Pulmonary artery endothelial cell (primary cell): ENCODE measurements at regions not wholly inside any gene's neighbourhood (a gene's known extent, or its start where the extent isn't known, plus 50 kb on each side); places are given as distances from the start of the nearest gene placed in this dataset.

Experiments used
- DNase-seq: peaks from one replicate; pipeline ENCODE4 v3.0.0-alpha.2; 2011; ENCODE audit warnings: low read depth, low spot score

DNA sequence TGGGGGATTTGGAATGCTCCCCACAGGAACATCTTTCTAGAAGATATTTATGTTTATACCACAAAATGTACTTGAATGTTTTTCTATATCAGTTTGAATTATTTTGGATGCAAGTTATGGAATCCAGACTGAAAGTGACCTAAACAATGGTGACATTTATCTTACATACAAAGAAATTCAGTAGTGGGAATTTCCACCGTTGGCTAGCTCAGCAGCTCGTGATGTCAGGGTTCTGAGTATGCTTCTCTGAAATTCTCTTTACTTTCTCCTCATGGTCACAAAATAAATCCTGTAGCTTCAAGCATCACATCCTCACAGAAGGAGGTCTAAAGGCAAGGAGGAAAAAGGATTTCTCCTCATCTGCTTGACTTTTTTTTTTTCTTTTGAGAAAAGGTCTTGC lies 105.3 kb downstream of the AKAIN1 start:
- DNase-seq = no peak

DNA sequence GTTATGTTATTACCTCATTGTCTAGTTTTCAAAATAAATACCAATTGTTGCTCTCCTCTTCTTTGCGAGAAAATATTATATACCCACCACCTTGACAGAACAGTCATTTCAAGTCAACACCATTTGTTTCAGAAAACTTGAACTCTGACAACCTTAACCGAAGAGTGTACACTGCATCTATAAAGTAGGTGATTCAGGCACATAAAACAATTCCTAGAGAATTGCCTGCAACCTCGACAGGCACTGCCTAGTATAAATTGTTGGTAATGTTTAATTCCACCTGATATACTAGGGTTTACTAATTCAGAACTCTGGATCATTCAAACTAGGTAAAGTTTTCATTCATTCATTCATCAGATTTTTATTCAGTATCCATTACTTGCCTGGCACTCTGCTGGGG lies 121.8 kb downstream of the AKAIN1 start:
- DNase-seq = no peak

DNA sequence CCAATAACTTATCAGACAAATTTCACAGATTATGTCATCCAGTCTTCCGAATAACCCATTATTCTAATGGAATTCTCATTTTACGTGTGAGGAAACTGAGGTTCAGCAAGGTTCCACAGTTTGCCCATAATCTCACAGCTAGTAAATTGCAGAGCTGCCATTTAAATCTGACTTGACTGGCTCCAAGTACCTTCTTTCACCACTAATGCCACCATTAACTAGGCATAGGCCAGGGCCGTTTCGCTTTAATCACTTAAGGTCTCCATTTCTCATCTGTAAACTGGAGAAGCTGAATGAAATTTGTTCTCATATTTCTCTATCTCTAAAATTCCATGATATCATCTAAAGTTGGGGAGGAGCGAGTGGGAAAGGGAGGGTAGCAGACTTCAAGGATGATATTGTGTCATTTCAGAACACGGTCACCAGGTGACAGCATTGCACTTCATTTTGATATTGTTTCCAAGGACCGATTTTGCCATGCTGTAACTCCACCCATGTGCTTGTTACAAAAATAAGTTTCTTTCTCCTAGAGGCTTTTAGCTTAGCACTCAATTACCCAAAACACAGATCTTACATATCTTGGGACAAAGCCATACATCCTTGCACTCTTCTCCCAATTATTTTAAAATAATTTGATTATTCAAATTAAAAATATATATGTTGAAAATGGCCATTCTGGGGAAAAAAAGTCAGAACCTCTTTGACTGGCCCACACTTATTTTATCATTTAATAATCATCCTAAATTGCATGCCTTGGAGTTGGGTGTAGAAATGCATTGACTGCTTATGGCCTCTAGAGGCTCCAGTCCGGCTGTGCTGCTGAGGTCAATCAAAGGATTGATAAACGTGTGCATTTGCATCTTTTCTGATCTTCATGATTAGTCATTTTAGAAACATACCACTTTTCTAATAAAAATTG lies 123.8 kb downstream of the AKAIN1 start:
- no peak for DNase-seq

DNA sequence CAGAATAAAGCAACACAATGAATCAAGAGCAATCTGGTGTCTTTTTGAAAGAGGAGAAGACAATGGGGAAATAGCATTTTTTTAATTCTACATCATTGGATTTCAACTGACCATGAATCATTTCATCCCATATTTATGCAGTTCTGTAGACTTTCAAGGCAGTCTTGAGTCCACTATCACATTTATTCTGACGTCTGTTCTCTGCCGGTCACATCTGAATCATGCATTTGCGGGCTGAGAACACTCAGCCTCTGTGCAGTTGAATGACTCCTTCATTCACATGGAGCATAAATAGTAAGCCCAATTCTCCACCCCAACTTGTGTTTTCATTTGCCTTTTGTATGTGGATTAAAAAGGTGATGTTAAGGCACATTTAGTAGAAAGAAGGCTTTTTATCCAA lies 128.2 kb downstream of the AKAIN1 start:
- DNase-seq = no peak

DNA sequence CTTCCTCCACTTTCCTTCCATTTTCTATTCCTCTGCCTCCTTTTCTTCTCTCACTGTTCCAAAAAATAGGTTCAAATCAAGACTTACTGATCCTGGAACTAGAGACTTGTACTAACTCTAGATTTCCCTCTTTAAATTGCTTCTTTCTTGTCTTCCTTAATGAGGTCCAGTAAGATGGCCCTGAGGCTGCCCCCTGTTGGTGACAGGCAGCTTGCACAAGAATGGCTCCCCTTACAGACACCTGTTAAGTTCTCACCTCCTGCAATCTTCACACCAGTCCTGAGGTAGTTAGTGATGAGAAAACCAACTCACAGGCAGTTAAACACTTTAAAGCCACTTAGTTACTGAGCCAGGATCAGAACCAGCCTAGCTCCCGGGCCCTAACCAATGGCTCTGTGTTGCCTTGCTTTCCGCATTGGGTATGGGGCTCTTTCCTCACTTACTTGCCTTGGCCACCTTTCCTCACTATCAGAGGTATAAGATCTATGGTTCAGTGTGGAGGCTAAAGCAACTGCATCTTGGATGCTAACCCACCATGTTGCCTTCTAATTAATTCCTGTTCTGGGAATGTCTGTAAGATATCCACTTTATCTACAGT lies 130.6 kb downstream of the AKAIN1 start:
- DNase-seq = no peak

DNA sequence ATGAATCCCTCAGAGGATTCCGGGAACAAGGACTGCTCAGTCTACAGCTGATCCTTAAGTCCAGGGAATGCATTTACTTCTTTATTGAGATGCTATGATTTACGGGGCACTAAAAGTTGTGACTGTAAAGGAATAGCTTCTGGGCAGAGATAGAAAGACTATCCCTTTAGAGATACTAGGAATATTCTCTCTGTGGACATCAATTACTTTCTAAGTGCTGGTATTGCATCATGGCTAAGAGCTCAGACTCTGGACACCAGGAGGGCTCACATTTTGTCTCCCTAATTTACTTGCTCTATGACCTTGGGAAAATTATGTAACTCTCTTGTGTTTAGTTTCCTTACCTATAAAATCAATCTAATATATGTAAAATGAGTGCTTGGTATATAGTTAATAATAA lies 131.4 kb downstream of the AKAIN1 start:
- DNase-seq = no peak

DNA sequence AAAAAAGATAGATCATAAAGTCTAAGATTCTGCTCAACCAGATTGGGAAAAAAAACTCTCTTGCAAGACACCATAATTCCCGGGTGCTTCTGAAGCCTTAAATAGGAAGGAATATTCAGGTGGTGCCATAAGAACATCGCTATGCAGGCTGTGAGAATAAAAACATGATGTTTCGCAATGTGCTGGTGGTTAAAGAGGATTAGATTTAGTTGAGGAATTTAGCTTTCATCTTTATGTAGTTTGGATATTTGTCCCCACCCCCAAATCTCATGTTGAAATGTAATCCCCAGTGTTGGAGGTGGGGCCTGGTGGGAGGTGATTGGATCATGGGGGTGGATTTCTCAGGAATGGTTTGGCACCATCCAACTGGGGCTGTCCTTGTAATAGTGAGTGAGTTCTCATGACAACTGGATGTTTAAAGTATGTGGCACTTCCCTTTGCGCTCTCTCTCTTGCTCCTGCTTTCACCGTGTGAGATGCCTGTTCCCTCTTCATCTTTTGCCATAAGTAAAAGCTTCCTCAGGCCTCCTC lies 132.2 kb downstream of the AKAIN1 start:
- DNase-seq = no peak

DNA sequence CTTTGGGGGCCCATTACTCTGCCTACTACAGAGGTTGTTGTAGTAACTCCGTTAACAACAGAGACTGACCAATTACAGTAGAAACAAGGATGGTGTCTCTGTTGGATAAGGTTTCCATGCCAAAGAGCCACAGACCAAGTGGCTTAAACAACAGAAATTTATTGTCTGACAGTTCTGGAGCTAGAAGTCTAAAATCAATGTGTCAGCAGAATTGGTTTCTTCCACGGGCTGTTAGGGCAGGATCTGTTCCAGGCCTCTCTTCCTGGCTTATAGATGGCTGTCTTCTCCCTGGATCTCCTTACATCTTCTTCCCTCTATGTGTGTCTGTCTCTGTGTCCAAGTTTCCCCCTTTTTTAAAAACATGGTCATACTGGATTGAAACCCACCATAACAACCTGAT lies 135.3 kb downstream of the AKAIN1 start:
- no peak for DNase-seq

DNA sequence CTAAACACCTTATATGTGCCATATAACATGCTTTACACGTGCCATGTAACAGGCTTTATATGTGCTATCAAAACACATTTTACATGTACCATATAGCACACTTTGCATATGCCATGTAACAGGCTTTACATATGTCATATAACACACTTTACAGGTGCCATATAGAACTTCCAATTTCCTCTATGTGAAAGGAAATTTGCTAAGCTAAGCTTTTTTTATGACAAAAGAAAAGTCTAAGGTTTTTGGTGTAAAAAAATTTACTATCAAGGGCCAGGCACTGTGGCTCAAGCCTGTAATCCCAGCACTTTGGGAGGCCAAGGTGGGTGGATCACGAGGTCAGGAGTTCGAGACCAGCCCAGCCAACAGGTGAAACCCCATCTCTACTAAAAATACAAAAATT lies 136.5 kb downstream of the AKAIN1 start:
- DNase-seq = no peak

DNA sequence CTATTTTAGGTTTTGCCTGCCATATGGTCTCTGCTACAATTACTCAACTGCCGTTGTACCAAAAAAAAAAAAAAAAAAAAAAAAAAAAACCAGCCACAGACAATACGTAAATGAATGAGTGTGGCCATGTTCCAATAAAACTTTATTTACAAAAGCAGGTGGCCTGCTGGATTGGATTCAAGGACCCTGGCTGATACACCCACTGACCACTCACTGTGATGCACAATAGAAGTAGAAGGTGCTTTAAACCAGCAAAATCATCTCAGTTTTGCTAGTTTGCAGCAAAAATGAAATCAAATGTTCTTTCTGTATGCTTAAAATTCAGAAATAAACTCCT lies 137.4 kb downstream of the AKAIN1 start:
- DNase-seq = no peak

DNA sequence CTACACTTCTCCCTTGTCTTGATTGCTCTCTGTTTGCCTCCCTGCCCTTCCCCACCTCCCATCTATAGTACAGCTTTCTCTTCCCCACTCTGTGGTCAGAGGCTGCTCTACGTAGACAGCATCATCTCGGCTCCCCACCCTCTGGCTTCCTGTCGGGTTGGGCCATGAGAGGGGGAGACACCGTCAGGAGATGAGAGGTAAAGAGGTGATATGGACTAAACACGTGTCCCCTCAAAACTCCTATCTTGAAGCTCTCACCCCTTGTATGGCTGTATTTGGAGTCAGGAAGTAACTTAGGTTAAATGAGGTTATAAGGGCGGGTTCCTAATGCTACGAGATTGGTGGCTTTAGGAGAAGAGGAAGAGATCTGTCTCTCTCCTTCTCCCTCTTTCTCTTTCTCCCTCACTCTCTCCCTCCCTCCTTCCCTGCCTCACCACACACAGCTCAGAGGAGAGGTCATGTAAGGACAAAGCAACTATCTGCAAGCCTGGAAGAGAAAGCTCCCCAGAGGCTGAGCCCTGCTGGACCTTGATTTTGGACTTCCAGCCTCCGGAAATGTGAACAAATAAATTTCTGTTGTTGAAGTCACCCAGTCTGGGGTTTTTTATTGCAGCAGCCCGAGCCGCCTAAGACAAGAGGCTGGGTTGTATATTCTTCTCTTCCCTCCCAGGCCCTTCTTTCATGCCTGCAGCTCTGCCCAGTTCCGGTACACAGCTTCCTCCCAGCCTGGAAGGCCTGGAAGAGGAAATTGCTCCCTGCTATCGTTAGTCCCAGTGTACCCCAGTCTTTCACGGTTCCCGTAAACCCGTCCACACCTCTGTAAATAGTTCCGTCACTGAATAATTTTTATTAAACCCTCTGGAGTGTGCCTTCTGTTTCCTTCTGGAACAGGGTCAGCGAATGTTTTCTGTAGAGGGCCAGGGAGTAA lies 138.0 kb downstream of the AKAIN1 start:
- no peak for DNase-seq

DNA sequence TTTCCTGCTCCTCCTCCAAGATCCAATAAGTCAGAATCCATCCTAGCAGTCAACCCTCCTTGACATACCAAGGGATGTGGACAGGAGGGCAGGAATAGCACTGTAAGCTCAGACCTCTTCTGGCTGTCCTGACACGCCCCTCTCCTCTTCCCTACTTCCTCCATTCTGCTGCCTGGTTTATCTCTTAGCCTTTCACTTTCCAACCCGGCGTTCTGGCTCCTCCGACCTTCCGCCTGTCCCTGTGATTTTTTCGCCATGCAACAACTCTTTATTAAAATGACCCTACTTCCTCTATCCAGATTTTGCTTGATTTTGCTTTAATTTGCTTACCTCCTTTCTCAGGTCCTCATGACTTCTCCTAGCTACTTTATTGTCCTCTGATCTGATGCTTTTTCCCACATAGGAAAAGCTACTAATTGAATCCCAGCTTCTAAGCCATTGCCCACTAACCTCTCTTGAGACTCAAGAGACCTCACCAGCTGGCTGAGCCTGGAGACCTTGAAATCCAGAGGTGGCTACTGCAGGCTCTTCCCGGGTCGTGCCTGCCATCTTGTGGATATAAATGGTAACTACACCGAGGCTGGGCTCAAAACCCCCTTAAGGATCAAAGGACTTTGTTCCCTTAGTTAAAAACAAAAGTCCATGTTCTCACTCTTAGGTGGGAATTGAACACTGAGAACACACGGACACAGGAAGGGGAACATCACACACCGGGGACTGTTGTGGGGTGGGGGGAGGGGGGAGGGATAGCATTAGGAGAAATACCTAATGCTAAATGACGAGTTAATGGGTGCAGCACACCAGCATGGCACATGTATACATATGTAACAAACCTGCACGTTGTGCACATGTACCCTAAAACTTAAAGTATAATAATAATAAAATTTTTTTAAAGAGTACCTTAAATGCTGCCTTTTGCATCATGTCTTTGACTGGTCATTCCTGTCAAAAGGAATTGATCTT lies 139.4 kb downstream of the AKAIN1 start:
- DNase-seq = no peak

DNA sequence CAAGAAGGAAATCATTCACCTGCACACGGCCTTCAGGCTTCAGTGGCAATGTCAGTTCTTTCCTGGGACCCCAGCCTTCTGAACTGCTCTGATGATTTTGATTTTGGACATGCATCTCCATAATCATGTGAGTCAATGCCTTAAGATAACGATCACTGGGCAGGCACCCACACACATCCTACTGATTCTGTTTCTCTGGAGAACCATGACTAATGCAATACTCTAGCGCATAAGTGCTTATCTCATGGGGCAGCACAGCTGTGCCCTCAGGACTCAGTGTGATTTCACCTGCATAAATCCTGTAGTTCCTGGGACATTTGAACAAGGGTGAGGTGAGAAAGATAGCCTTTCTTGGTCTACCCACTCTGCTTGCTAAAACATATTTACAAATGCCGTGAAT lies 144.6 kb downstream of the AKAIN1 start:
- DNase-seq = no peak

DNA sequence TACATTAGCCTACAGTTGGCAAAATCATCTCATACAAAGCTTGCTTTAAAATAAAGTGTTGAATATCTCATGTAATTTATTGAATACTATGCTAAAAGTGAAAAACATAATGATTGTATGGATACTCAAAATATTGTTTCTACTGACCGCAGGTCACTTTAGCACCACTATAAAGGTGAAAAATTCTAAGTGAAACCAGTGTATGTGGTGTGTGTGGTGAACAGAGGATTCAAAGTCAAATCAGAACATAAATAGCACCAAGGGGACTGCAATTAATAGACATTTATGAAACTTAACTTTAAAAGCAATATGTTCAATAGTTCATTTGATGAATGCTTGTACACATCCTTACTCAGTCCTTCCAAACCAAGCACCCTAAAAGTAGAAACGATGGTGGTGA lies 145.8 kb downstream of the AKAIN1 start:
- no peak for DNase-seq

DNA sequence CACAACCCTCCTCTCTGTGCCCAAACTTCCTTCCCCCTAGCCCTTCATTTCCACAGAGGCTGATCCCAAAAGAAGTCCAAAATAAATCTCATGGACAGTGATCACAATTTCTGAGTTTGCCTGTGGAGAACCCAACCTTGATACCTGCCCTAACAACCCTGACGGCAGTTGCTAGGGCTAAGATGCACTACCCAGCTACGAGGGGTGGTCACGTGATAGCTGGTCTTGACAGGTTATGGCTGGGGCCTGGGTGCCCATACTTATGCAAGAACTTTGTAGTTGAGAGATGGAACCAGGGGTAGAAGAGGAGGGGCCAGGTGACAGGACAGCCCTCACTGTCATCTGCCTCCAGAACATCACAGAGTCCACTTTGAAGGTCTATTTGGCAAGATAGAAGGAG lies 147.9 kb downstream of the AKAIN1 start:
- DNase-seq = no peak

DNA sequence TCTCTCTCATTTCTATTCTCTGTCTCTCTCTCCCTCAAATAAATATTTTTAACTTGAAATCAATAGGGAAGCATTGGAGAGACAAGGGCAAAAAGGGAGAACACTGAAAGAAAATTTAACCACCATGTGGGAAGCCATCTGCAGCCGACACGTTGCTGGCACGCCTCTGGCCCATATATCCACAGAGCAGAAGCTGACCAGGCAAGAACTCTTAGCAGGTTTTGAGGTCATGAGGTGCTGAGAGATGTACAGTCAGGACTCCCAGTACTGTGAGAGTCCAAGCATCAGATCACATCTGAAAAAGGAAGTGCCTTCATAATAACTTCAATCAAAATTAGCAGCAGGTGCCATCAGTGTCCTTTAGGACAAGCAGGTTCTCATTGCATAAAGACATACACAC lies 156.6 kb downstream of the AKAIN1 start:
- no peak for DNase-seq

DNA sequence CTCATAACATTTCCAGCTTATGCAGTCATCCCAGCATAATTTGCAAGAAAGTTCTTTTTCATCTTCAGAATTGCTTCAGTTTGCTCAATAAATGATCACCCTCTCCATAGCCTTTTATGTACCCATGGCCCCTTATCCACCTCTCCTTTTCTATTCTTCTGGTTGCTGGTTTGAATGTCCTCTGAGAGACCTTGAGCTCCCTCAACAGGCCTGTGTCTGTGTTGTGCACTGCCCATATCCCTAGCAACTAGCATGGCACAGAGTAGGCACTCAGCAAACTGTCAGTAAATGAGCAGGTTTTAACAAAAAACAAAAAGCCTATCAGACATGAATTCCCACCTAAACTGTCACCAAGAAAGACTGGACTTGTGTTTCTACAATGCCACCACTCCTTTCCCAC lies 160.5 kb downstream of the AKAIN1 start:
- no peak for DNase-seq

DNA sequence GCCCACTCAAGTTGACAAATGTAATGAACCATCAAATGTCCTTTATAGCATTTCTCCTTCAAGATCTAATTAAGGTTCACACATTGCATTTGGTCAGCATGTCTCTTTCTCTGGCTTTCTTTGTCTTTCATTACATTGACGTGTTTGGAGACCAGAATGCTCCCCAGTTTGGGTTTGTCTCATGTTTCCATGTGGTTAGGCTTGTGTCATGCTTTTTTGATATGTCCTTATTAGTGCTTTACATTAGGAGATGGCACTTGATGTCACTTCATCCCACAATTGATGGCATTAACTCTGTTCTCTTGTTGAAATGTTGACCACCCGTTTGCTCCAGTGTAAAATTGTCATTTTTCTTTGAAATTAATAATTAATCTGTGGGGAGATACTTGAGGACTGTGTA lies 165.8 kb downstream of the AKAIN1 start:
- no peak for DNase-seq

DNA sequence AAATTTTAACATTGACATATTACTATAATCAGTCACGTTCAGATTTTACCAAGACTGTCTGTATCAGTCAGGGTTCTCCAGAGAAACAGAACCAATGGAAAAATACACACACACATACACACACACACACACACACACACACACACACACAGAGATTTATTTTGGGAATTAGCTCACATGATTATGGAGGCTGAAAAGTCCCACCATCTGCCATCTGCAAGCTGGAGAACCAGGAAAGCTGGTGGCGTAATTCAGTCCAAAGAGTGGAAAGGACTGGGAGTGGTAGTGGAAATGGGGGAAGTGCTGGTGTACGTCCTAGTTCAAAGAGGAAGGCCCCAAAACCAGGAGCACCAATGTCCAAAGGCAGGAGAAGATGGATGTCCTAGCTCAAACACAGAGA lies 166.4 kb downstream of the AKAIN1 start:
- DNase-seq = no peak

DNA sequence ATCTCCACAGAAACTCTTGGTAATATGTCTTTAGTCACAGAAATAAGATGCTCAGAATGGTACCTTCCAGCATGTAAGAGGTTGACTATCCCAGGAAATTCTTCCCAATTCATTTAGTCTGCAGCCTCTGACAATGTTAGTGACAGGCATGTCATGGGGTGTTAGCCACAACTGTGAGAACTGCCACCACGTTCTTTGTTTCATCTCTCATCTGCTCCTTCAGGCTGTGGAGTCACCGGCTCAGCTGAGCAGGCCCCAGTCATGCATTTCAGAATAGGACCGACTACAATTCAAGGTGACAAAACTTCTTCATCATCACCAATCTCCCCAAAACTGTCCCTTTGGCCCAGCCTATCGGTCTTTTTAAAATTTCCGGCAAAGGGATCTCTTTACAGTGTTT lies 167.5 kb downstream of the AKAIN1 start:
- DNase-seq = no peak

DNA sequence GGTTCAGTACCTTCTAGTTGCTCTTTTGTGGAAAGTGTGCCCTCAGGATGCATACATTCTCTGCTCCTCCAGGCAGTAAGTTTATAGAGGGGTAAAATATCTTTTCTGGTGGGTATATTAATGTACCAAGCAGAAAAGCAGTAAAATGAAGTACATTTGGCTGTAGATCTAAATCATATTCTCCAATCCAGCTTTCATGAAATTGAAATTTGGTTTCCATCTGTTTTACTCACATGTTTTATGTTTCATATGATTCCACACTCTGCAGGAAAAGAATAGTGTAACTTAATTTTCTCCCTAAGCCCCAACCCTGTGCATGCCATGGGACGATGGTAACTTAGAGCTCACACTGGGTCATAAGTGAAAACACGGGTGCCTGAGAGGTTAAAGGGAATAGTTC lies 172.3 kb downstream of the AKAIN1 start:
- DNase-seq = no peak
